ENCODE measurements at regions not wholly inside any gene's neighbourhood (a gene's known extent, or its start where the extent isn't known, plus 50 kb on each side); places are given as distances from the start of the nearest gene placed in this dataset.
"Not testable (repeated sequence)": the region's sequence is repeated elsewhere in the genome, so short reads cannot be mapped to it uniquely, and the experiment has no call there.

GRCh38 chr5:118551716-118552115 lies 436.6 kb downstream of the DTWD2 start:
- no peak for DNase-seq

GRCh38 chr5:118551031-118551430 lies 437.3 kb downstream of the DTWD2 start:
- no peak for DNase-seq

GRCh38 chr5:118548761-118549720 lies 439.3 kb downstream of the DTWD2 start:
- DNase-seq: no peak

DNA sequence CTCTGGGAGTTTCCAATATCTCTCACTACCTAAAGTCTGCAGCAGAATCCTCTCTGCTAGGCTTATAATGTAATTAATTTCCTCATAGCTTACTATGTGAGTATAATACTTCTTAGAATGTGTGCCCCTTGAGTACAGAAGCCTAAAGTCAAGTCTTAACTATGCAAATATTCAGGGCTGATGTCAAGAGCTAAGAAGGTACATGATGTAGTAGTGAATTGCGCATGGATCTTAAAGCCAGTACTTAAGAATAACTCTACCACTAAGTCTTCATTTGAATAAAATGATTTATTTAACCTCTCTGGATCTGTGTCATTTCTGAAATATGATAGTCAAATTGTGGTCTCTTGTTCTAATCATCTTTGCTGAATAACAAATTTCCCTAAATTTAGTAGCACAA lies 442.9 kb downstream of the DTWD2 start:
- no peak for DNase-seq

GRCh38 chr5:118544887-118545449 lies 443.4 kb downstream of the DTWD2 start:
- no peak for DNase-seq

DNA sequence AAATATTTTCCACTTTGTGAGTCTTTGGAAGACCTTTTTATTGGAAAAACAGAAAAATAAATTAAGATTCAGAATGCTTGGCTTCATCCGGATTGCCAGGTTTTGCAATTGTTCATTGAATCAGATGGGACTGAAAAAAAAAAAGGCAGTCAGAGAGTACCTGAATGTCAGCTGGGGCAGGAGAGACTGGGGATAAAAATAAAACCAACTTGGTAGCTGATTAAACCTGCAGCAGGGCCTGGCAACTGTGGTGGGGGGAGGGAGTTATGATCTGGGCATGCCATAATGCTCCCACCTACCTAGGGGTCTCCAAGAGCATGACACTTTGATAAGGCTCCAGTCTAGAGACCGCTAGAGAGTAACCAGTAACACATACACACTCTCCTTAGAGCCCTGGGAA lies 454.4 kb downstream of the DTWD2 start:
- no peak for DNase-seq

DNA sequence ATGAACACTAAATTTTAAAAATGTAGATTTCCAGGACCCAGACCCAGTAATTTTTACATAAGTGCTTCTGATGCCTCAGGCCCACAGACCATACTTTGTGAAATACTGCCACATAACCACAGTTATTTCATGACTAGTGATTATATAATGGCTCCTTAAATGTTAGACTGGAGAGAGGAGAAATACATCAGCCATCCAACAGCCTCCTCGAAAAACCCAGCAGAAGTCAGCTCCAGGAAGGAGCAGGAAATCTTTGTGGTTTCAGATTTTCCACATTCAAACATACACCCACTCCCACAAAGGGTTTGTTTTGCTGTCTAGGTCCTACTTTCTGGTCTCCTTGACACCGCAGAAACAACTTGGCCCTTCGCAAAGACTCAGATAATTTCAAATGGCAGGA lies 455.2 kb downstream of the DTWD2 start:
- no peak for DNase-seq

GRCh38 chr5:118531276-118531675 lies 457.1 kb downstream of the DTWD2 start:
- no peak for DNase-seq

DNA sequence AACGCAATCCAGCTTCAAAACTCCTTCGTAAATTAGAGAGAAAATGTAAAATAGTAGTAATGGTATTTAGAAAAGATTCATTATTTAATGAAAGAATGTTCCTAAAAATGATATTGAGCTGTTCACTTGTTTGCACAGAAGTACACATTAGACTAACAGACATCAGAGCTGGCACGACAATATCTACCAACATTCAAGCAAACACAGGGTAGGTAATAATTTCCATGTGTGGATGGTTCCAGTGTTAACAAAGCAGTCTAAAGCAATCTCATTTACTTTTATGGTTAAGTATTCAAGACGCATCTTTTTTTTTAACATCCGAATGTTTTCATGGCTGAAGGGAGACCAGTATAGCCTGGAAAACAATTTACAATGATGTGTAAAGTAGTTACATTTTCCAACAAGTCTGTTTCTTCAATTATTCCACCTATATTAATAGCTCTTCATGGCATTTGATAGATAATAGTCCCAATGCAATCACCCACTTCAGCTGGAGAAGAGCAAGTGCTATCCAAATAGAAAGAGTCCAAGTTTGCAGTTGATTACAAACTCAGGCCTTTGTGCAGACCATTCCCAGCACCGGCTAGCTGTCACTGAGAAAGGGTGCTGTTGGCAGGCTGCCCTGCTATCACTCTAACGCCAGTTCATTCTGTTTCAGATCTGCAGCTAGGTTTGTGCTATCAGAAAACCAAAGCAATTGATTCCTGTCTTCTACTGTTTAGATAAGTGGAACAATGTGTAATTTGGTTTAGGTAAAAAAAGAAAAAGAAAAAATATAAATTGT lies 458.8 kb downstream of the DTWD2 start:
- no peak for DNase-seq

- DNase-seq: no peak
Measured at GRCh38 chr5:118522626-118523025, 465.7 kb downstream of the DTWD2 start.

DNA sequence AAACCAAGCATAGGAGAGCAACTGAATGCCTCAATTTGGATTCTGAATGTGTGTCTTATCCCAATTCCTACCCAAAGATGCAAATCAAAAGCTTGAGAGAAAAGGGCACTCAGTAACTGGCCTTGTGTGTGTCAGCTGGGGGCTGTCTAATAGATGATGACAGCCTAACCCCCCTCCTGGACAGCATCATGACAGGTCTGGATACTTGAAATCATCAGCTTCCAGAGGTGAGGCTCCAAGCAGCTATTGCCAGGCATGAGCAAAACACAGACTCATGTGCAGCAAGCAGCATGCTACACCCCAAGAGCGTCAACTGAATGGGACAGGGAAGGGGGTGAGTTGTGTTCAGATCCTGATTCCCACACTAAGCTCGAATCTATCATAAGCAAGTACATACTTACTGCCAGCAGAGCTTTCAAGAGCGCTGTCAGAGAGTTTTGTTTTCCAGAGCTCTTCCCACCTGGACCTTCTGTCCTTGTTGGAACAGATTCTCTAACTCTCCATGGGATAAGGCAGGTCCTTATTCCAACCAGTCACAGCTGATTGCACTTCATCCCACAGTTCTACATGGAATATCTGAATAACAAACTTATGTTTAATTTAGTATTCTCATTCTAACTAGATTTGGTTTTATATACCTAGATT lies 467.5 kb downstream of the DTWD2 start:
- no peak for DNase-seq

DNA sequence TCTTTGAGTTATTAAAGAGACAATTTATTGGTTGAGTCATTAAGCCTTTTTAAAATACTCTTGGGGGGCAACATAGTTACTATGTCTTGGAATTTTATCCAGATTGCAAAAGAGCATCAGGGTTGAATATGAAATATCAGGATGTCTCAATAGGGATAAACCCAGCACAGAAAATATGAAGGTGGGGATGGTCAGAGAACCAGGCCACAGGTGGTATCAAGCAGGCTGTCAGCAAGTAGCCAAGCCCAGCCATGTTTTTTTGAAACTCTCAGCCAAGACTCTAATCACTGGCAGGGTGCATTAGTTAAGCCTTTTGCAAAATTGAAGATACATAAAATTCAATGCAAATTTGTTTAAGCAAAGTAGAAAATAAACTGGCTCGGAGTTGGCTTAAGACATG lies 468.9 kb downstream of the DTWD2 start:
- no peak for DNase-seq

DNA sequence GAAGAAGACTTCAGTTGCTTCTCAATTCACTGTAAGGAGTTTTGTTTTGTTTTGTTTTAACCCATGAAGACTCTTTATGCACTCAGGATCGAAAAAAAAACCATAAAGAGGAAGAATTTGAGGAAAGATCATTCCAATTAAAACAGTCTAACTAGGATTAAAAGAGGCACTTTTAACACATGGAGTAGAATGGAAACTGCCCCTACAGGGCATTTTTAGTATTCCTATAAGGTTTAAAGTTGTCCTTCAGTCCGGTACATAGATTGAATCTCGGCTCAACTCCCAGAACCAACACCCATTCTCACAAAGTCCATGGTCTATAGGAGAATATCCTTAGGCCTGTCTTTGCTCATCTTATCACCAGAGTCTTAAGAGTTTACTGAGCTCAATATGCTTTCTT lies 469.6 kb downstream of the DTWD2 start:
- DNase-seq: no peak

- no peak for DNase-seq
Measured at GRCh38 chr5:118511846-118512245, 476.5 kb downstream of the DTWD2 start.

GRCh38 chr5:118506217-118506852 lies 482.0 kb downstream of the DTWD2 start:
- no peak for DNase-seq

DNA sequence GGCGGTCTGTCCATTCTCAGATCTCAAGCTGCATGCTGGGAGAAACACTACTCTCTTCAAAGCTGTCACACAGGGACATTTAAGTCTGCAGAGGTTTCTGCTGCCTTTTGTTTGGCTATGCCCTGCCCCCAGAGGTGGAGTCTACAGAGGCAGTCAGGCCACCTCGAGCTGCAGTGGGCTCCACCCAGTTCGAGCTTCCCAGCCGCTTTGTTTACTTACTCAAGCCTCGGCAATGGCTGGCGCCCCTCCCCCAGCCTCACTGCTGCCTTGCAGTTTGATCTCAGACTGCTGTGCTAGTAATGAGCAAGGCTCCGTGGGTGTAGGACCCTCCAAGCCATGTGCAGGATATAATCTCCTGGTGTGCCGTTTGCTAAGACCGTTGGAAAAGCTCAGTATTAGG lies 486.1 kb downstream of the DTWD2 start:
- DNase-seq: not testable (repeated sequence)

GRCh38 chr5:118491351-118491750 lies 497.0 kb downstream of the DTWD2 start:
- no peak for DNase-seq

DNA sequence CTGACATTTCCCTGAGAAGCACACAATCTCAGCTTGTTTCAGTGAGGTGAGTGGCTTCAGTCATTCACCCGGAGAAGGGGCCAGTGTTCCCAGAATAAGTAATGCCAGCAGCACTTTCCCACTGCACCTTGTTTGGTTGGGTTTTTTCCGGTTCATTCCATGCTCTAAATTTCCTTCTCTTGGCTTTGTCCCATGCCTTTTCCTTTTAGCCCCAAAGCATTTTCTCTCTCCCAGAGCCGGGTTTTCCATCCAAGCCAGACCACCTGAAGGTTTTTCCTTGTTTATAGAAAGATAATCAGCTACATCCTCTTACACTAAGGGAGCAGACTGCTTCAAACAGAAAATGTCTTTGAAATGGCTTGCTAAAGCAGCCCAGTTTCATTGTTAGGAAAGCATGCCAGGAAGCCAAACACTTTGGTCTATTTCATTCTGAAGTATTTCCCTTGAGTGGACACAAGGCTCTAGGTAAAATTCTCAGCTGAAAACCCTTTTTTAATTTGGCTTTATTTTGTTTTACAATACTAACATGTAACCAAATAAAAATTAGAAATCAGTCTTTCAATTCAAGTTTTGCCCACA lies 501.6 kb downstream of the DTWD2 start:
- no peak for DNase-seq

DNA sequence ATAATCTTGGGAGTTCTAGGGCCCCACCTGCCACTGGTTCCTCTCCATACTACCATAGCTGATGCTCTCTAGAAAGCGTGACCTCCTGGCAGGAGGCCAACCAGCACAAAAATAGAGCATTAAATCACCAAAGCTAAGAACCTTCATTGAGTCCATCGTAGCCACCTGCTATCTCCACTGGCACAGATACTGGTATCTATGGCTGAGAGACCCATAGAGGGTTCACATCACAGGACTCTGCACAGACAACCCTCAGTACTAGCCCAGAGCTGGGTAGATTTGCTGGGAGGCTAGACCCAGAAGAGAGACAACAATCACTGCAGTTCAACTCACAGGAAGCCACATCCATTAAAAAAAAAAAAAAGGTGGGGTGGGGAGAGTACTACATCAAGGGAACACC lies 509.1 kb downstream of the DTWD2 start:
- no peak for DNase-seq

- no peak for DNase-seq
Measured at GRCh38 chr5:118478852-118479251, 509.5 kb downstream of the DTWD2 start.

DNA sequence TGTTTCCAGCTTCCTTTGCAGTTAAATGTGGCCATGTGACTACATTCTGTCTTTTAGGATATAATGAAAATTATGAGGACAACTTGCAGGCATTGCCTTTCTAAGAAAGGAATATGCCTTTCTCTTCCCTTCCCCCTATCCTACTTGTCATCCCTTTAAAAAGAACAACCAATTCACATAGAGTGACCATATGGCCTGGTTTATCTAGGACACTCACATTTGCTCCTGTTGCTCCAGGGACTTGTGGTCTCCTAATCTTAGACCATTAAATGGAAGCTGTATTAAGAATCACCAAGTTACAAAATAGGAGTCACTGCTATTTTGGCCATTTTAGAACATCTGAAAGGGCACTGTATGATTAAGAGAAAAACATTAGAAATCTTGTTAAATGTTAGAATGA lies 520.3 kb downstream of the DTWD2 start:
- DNase-seq: no peak

GRCh38 chr5:118467103-118467502 lies 521.2 kb downstream of the DTWD2 start:
- no peak for DNase-seq
